IMR-90 (cell line): ENCODE measurements at regions not wholly inside any gene's neighbourhood (a gene's known extent, or its start where the extent isn't known, plus 50 kb on each side); places are given as distances from the start of the nearest gene placed in this dataset.

Source experiments
- ATAC-seq: fragments of 200-7000 bp; cut with Tn5 transposase; 2 replicates; pipeline ENCODE4 v1.9.1; 2020; ENCODE audit warnings: low read depth, mild to moderate bottlenecking, moderate library complexity
- BruUV-seq: library from RNA; stranded (reverse); fragments of 400-500 nt; replicated peaks from 2 replicates; lab custom pipeline; 2021; lab: Mats Ljungman, UMichigan
- CTCF ChIA-PET: fragments of 300-600 bp; formaldehyde crosslinking; extraction: SDS; loops from one replicate; lab custom pipeline; 2021; ENCODE audit warnings: antibody characterized with exemption; lab: Yijun Ruan, JAX
- POLR2A ChIA-PET: fragments of 300-600 bp; sonication (Branson Sonifier 250); formaldehyde crosslinking; loops from one replicate; lab custom pipeline; 2022; ENCODE audit warnings: antibody characterized with exemption; ENCODE audit not compliant: unreplicated experiment; lab: Charles Lee
- DNase-seq: peaks from one replicate; pipeline ENCODE4 v3.0.0; 2013
- H2AFZ ChIP-seq: replicated peaks from 2 replicates; pipeline ENCODE3; 2013; ENCODE audit warnings: low read length, mild to moderate bottlenecking; ENCODE audit not compliant: poor library complexity
- H2AK5ac ChIP-seq: 2 replicates; pipeline ENCODE4 v1.6.1; 2013; ENCODE audit warnings: low read depth, low read length, inconsistent platforms
- H2AK9ac ChIP-seq: replicated peaks from 2 replicates; pipeline ENCODE3; 2013; ENCODE audit warnings: mild to moderate bottlenecking, low read depth, low read length, moderate library complexity; ENCODE audit not compliant: poor library complexity
- H2BK120ac ChIP-seq: 2 replicates; pipeline ENCODE4 v1.6.1; 2013; ENCODE audit warnings: low read depth, low read length, inconsistent platforms
- H2BK15ac ChIP-seq: 3 replicates; pipeline ENCODE4 v1.6.1; 2013; ENCODE audit warnings: low read depth, low read length, inconsistent platforms
- H2BK20ac ChIP-seq: 2 replicates; pipeline ENCODE4 v1.6.1; 2013; ENCODE audit warnings: low read depth, mild to moderate bottlenecking, inconsistent platforms, low read length, moderate library complexity
- H2BK5ac ChIP-seq: 2 replicates; pipeline ENCODE4 v1.6.1; 2013; ENCODE audit warnings: mild to moderate bottlenecking, low read depth, low read length, inconsistent platforms; ENCODE audit not compliant: poor library complexity, severe bottlenecking
- H3K14ac ChIP-seq: replicated peaks from 2 replicates; pipeline ENCODE4 v1.6.1; 2013; ENCODE audit warnings: low read depth, low read length, inconsistent platforms
- H3K18ac ChIP-seq: 2 replicates; pipeline ENCODE4 v1.6.1; 2013; ENCODE audit warnings: low read depth, low read length, control low read depth
- H3K23ac ChIP-seq: 2 replicates; pipeline ENCODE4 v1.6.1; 2013; ENCODE audit warnings: low read depth, low read length, inconsistent platforms
- H3K27ac ChIP-seq: 2 replicates; pipeline ENCODE4 v1.5.1; 2013; ENCODE audit warnings: mild to moderate bottlenecking, control low read depth, low read length; ENCODE audit not compliant: insufficient read depth
- H3K27me3 ChIP-seq: 2 replicates; pipeline ENCODE4 v1.6.1; 2013; ENCODE audit warnings: low read length; ENCODE audit not compliant: control insufficient read depth, insufficient read depth
- H3K36me3 ChIP-seq: 2 replicates; pipeline ENCODE4 v1.6.1; 2013; ENCODE audit warnings: low read length, mixed read lengths; ENCODE audit not compliant: control insufficient read depth, insufficient read depth
- H3K4ac ChIP-seq: 2 replicates; pipeline ENCODE4 v1.6.1; 2013; ENCODE audit warnings: low read depth, low read length, inconsistent platforms
- H3K4me1 ChIP-seq: 2 replicates; pipeline ENCODE4 v1.6.1; 2013; ENCODE audit warnings: low read length, mixed read lengths; ENCODE audit not compliant: control insufficient read depth, insufficient read depth
- H3K4me2 ChIP-seq: 2 replicates; pipeline ENCODE4 v1.6.1; 2013; ENCODE audit warnings: low read depth, mild to moderate bottlenecking, control low read depth, low read length, moderate library complexity
- H3K4me3 ChIP-seq: 2 replicates; pipeline ENCODE4 v1.5.1; 2013; ENCODE audit warnings: low read depth, mild to moderate bottlenecking, control low read depth, low read length, moderate library complexity; ENCODE audit not compliant: insufficient read depth
- H3K56ac ChIP-seq: 2 replicates; pipeline ENCODE4 v1.6.1; 2013; ENCODE audit warnings: low read length, inconsistent platforms; ENCODE audit not compliant: insufficient read depth; ENCODE audit errors: extremely low read depth
- H3K79me1 ChIP-seq, 2 experiments: 2 replicates each; pipeline ENCODE4 v1.6.1; 2013; ENCODE audit warnings: low read length in 2 of 2, inconsistent platforms in 1 of 2, low read depth in 1 of 2
- H3K9ac ChIP-seq: 2 replicates; pipeline ENCODE4 v1.6.1; 2013; ENCODE audit warnings: low read depth, low read length, control low read depth
- H3K9me1 ChIP-seq: 2 replicates; pipeline ENCODE4 v1.6.1; 2013; ENCODE audit warnings: low read length, inconsistent platforms; ENCODE audit not compliant: insufficient read depth
- H3K9me3 ChIP-seq: 2 replicates; pipeline ENCODE4 v1.6.1; 2013; ENCODE audit warnings: low read length; ENCODE audit not compliant: control insufficient read depth, insufficient read depth
- H4K20me1 ChIP-seq: 2 replicates; pipeline ENCODE4 v1.6.1; 2013; ENCODE audit warnings: low read length, inconsistent platforms; ENCODE audit not compliant: insufficient read depth
- H4K5ac ChIP-seq: 2 replicates; pipeline ENCODE4 v1.6.1; 2013; ENCODE audit warnings: mild to moderate bottlenecking, low read depth, low read length, control low read depth
- H4K8ac ChIP-seq, 2 experiments: 2 replicates each; pipeline ENCODE4 v1.6.1; 2013; ENCODE audit warnings: low read depth in 2 of 2, low read length in 2 of 2, control low read depth in 1 of 2, inconsistent platforms in 1 of 2
- H4K91ac ChIP-seq: 2 replicates; pipeline ENCODE4 v1.6.1; 2013; ENCODE audit warnings: low read depth, low read length, inconsistent platforms; ENCODE audit not compliant: insufficient read depth
- RAD21 ChIP-seq: IDR thresholded peaks from 2 replicates; pipeline ENCODE4 v1.6.1; 2012; ENCODE audit warnings: low read length, improper control_type of control experiment
- WGBS, 2 experiments: methylation state at CpG; one replicate each; pipeline versions ENCODE4 v1.1.5 to v1.1.7; 2013; ENCODE audit warnings: missing lambda C conversion rate in 2 of 2; ENCODE audit not compliant: insufficient read length in 1 of 2; ENCODE audit errors: extremely low coverage in 2 of 2; 5-methylcytosine and 5-hydroxymethylcytosine counted together
- dilution Hi-C: fragments of 300-500 bp; cut with HindIII; formaldehyde crosslinking; loops from one replicate; pipeline ENCODE4 v1.14.3; 2018; ENCODE audit warnings: low sequenced_read_pairs; ENCODE audit not compliant: unreplicated experiment
- in situ Hi-C: fragments of 300-500 bp; cut with MboI; formaldehyde crosslinking; loops from 3 replicates; pipeline ENCODE4 v1.14.3; 2019; ENCODE audit warnings: low sequenced_read_pairs, inconsistent platforms, mixed read lengths
- intact Hi-C: fragments of 100-400 bp; cut with micrococcal nuclease; formaldehyde crosslinking; loops from 2 replicates; pipeline ENCODE4 v1.10.0; 2022

GRCh38 chr15:22226034-22226790 is 145.9 kb downstream of the OR4M2 start:
- no peak for TF ChIP-seq RAD21
- Histone ChIP-seq H2AK9ac (no peak overlapping the region), H3K4ac (no peak overlapping the region), H2AK5ac (no peak overlapping the region), H3K23ac (no peak overlapping the region), H2BK15ac (no peak overlapping the region), H3K27ac (no peak overlapping the region), H2AFZ (no peak overlapping the region), H3K4me1 (no peaks in the 10 kb centered on the region), H3K9me3 (peaks cover 51% of the 10 kb centered on the region), H4K8ac (no peak overlapping the region), H2BK20ac (no peak overlapping the region), H4K5ac (no peak overlapping the region), H3K9ac (no peak overlapping the region), H3K9me1 (no peaks in the 10 kb centered on the region), H2BK5ac (no peak overlapping the region), H4K91ac (no peak overlapping the region), H2BK120ac (no peak overlapping the region), H3K4me2 (no peak overlapping the region), H3K14ac (no peak overlapping the region), H3K27me3 (no peaks in the 10 kb centered on the region), H3K4me3 (no peak overlapping the region), H3K18ac (no peak overlapping the region), H3K36me3 (no peaks in the 10 kb centered on the region), H3K56ac (no peak overlapping the region), H4K20me1 (no peaks in the 10 kb centered on the region), H3K79me1 (no peaks in the 10 kb centered on the region)
- WGBS, 2 experiments, result no CpG with 5 or more reads among the region's 12 CpGs
- DNase-seq (no peak), ATAC-seq (no peak)
- CTCF ChIA-PET, result no interaction called here
- in situ Hi-C loops (no loop called here), dilution Hi-C loops (no loop called here), intact Hi-C loops (no loop called here)
- POLR2A ChIA-PET, result no interaction called here
- BruUV-seq, result no TSS peak
